Glomerular endothelial cell (primary cell): ENCODE measurements at regions not wholly inside any gene's neighbourhood (a gene's known extent, or its start where the extent isn't known, plus 50 kb on each side); places are given as distances from the start of the nearest gene placed in this dataset.

ENCODE experiments used
- DNase-seq: peaks from one replicate; pipeline ENCODE4 v3.0.0-alpha.2; 2011; ENCODE audit warnings: low read depth, low spot score; ENCODE audit errors: extremely low read depth

DNA sequence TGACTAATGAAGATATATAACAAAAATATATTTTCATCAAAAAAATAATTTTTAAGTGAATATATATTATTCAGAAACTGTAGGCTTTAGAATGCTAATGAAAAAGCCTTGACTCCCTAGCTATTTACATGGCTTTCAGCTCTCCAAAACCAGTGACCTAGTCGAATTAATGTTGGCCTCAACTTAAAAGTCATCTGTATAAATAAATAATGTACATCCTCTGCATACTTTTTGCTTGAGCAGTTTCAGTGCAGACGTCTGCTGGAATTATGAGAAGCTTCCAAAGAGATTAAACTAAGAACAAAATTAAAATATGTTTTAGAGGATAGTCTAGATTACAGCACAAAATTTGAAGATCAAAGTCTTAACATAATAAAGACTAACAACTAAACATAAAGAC lies 520.4 kb upstream of the ALCAM start:
- DNase-seq: no peak

GRCh38 chr3:104849070-104849469 lies 517.6 kb upstream of the ALCAM start:
- no peak for DNase-seq

- DNase-seq: no peak
Observed at GRCh38 chr3:104854468-104854867, 512.2 kb upstream of the ALCAM start.

DNA sequence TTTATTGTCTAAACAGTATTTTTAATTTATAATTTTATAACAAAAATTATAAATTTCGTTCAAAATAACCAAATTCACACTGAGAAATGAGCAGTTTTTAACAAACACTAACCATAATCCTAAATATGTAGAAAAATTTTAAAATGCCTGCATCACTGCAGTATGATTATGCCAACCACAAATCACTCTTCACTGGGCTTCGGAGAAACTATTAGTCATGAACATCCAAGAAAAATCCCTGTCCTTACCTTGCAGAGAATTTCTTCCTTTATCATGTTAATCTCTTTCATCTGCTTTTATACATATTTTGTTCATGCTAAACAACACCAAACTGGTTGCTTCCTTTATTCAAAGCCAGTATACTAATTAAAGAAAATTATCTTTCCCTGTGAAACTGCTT lies 511.0 kb upstream of the ALCAM start:
- DNase-seq: no peak

DNA sequence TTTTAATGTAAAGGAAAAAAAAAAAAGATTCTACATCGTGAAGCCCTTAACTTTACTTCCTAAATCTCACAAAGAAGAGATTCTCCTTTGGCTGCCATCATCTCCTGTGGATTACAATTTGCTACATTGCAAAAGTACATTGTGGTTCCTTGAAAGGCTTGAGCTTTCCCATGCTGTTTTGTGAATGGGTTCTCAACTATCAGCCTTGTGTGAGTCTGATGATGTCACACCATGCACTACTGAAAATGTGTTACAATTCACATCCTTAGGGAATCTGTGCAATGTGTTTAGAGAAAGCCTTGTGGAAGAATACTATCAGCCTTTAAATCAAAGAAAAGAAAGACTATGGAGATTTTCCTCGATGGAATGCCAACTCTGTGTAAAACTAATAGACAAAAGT lies 510.0 kb upstream of the ALCAM start:
- DNase-seq: no peak

DNA sequence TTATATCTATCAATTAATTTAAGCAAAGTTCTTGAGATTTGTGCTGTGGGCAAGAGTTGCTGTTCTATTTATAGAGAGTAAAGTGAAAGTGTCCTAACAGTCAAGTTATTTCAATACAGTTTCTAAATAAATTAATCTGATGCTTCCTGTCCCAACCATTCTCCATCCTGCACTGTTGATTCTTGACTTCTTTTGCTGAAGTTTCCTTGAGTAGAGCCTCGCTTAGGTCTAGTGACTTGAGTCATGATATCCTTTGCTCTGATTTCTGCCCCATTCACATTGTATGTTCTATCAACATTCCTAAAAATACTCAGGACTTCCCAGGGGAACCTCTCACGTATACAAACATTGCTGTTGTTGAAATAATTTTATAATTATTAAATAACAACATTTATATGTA lies 498.4 kb upstream of the ALCAM start:
- DNase-seq: no peak

- DNase-seq: no peak
Observed at GRCh38 chr3:104870276-104870675, 496.4 kb upstream of the ALCAM start.

DNA sequence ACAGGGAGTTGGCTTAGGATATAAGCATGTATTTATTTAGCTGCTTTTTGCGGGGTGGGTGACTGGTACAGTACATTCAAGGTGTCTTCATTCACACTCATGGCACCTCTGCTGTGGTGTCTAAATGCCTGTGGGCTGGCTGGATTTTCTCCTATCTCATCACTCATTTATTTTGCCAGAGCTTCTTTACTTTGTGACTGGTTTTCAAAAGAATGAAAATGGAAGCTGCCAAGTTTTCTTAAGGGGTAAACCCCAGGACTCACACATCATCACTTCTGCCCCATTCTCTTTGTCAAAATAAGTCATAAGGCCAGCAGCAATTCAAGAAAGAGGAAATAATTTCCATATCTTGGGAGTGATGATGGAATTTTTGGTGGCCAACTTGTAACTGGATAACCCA lies 493.4 kb upstream of the ALCAM start:
- DNase-seq: no peak

- no peak for DNase-seq
Observed at GRCh38 chr3:104878395-104878794, 488.3 kb upstream of the ALCAM start.

DNA sequence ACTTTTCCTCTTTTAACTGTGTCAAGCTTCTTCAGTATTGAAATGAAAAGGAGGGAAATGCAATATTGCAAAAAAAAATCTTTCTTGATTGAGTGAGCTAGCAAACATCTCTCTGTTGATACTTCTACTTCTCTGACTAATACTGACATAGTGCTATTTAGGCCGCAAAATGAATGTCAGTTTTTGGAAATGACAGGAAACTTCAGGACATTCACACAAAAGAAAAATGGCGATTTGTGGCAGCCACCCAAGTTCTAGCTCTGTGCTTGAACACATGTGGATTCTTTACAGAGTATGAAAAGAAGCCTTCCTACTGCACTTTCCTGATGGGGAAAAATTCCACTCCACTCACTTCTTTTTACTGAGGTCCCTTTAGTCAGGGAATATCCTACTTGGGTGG lies 486.8 kb upstream of the ALCAM start:
- DNase-seq: peak; percentile 65

- no peak for DNase-seq
Observed at GRCh38 chr3:104885214-104885814, 481.4 kb upstream of the ALCAM start.

DNA sequence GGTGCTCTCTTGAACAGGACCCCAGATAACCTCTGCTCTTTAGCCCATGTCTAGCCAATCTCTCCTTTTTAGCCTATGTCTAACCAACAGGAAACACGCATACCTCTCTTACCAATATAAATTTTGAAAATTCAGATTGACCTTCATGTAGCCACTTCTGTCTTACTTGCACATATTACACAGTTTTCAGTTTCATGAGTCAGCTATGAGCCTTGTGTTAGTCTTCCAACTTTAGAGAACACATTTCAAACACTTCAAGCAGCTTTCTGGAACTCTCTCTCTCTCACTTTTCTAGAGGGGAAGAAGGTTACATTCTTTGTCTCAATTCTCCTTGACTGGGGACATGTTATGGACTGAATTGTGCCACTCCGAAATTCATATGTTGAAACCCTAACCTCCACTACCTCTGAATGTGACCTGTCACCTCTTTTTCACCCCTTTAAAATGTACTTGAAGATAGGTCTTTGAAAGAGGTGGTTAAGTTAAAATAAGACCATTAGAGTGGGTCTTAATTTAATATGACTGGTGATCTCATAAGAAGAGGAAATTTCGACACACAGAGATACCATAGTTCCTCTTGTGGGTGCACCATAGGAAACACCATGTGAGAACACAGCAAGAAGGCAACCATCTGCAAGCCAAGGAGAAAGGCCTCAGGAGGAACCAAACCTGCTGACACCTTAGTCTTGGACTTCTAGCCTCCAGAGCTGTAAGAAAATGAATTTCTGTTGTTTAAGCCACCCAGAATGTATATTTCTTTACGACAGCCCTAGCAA lies 480.3 kb upstream of the ALCAM start:
- no peak for DNase-seq

- DNase-seq: no peak
Observed at GRCh38 chr3:104887069-104887468, 479.6 kb upstream of the ALCAM start.

GRCh38 chr3:104887619-104888018 lies 479.1 kb upstream of the ALCAM start:
- DNase-seq: no peak

GRCh38 chr3:104892044-104892443 lies 474.7 kb upstream of the ALCAM start:
- no peak for DNase-seq

DNA sequence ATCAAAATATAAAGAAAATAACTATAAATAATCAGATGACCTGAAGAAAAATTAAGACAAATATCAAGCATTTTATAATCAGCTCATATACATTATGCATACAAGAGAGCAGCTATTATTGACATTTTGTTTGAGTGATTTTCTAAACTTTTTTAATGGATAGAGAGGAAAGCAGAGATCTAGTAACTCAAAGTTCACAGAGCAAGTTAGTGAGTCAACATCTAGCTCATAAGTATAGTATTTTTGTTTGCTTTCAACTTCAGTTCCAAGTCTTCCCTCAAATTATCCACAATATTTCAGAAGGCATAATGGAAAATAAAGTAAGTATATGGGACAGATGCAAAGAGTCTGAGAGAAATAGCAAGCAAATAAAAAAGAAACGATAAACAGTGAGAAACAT lies 470.1 kb upstream of the ALCAM start:
- no peak for DNase-seq

DNA sequence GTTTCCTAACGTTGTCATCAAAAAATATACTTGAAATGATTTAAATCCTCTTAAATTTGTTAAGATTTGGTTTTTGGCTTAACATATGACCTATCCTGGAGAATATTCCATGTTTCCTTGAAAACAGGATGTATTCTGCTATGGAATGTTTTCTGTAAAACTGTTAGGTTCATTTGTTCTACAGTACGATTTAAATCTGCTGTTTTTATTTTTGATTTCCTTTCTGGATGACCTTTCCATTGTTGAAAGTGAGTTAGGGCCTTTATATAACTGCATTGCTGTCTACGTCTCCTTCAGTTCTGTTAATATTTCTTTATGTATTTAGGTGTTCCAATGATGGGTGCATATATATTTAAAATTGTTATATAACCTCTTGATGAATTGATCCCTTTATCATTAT lies 465.3 kb upstream of the ALCAM start:
- peak; percentile 33 for DNase-seq

- no peak for DNase-seq
Observed at GRCh38 chr3:104903064-104903463, 463.6 kb upstream of the ALCAM start.

DNA sequence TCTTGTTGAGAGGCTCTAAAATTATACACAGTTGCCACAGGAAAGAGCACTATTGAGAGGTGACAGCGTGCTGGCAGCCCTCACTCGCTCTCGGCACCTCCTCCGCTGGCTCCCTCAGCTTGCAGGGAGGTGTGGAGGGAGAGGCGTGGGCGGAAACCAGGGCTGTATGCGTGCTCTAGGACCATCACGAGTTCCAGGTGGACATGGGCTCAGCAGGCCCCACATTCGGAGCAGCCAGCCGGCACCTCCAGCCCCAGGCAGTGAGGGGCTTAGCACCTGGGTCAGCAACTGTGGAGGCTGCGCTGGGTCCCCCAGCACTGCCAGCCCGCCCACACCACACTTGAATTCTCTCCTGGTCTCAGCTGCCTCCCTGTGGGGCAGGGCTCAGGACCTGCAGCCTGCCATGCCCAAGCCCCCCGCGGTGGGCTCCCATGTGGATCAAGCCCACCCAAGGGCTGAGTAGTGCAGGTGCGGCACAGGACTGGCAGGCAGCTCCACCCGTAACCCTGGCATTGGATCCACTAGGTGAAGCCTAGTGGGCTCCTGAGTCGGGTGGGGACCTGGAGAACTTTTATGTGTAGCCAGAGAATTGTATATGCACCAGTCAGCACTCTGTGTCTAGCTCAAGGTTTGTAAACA lies 460.6 kb upstream of the ALCAM start:
- DNase-seq: no peak

DNA sequence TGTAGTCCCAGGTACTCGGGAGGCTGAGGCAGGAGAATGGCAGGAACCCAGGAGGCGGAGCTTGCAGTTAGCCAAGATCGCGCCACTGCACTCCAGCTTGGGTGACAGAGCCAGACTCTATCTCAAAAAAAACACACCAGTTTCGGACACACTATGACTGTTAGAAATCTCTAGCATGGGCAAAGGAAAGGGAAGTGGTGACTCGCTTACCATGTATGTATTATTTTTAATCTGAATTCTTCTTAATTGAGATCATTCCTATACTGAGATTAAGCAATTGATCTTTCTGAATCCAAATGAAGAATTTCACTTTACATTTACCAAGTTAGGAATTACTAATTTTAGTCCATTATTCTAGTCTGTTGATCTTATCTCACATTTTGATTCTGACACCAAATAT lies 459.2 kb upstream of the ALCAM start:
- DNase-seq: peak; percentile 86

DNA sequence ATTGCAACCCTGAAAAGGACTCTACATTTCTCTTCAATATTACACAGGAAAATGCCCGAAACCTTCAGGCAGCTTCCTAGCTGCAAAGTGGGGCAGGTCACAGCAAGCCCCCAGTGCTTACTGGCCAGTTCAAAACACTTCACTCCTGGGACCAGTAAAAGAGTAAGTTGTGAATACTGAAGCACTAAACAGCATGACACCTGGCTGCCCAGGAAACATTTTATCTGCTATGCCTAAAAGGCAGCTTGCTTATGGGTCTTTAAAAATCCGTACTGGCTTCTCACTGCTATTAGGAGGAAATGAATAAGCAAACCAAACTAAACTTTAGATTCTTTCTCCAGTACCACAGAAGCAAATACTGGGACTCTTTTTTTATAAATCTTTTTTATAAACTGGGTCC lies 457.9 kb upstream of the ALCAM start:
- DNase-seq: no peak

DNA sequence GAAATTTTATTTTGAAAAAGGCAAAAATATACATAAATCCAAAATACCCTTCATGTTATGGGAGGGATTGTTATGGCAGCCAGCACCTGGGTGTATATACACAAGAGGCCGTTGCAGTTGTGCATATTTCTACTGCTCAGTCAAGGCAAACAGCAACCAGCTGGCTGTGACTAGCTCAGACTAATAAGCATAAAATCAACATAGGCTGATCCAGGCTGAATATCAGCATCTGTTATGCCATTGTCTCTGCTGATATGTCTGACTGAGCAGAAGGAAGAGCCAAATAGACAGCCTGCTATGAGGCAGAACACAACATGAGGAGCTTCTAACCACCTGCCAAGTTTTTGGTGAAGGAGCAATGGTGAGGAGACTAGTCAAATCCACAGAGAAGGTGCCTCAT lies 457.5 kb upstream of the ALCAM start:
- no peak for DNase-seq
